ENCODE measurements at regions not wholly inside any gene's neighbourhood (a gene's known extent, or its start where the extent isn't known, plus 50 kb on each side); places are given as distances from the start of the nearest gene placed in this dataset.

GRCh38 chr2:114161371-114161770 lies 271.5 kb downstream of the ACTR3 start:
- WGBS (ENCODE audit: insufficient coverage): 67% methylated on average over 1 of the region's 4 CpGs
- DNase-seq: no peak

GRCh38 chr2:114167799-114168198 lies 274.6 kb upstream of the DPP10 start:
- Mint-ChIP-seq H3K4me3 (no peak overlapping the region), H3K9me3 (peaks cover 0 to 8% (median 0%) of the 10 kb centered on the region in 3 donors), H3K36me3 (no peaks in the 10 kb centered on the region), H3K4me1 (no peaks in the 10 kb centered on the region), H3K27ac (no peak overlapping the region), H3K27me3 (peaks cover 18 to 46% of the 10 kb centered on the region in 2 donors)
- Histone ChIP-seq H3K9me3 (no peaks in the 10 kb centered on the region), H3K27ac (ENCODE audit: low read length) (no peak overlapping the region), H3K4me1 (ENCODE audit: control insufficient read depth in 1 of 2, extremely low read depth in 1 of 2, insufficient read depth in 2 of 2, low read length in 2 of 2) (no peaks in the 10 kb centered on the region), H3K36me3 (ENCODE audit: control insufficient read depth in 2 of 2, extremely low read depth in 1 of 2, insufficient read depth in 1 of 2, low read length in 1 of 2) (no peaks in the 10 kb centered on the region), H3K27me3 (replicated peaks in 1 of 2; ENCODE audit: control insufficient read depth in 2 of 2, extremely low read depth in 1 of 2, insufficient read depth in 2 of 2, low read length in 1 of 2) (no peaks in the 10 kb centered on the region), H3K4me3 (ENCODE audit: control insufficient read depth in 1 of 2, extremely low read depth in 1 of 2, low read length in 1 of 2) (no peak overlapping the region)
- no peak for ATAC-seq (replicated peaks in 1 of 4)
- ChIA-PET CTCF (no interaction called here), POLR2A (no interaction called here)
- 58% methylated on average over 2 of the region's 2 CpGs for WGBS (ENCODE audit: insufficient coverage)
- DNase-seq: no peak

More at GRCh38 chr2:114161371-114161770, 271.5 kb downstream of the ACTR3 start:
- Mint-ChIP-seq H3K4me3 (no peak overlapping the region), H3K9me3 (peaks cover 0 to 8% (median 0%) of the 10 kb centered on the region in 3 donors), H3K27ac (no peak overlapping the region), H3K36me3 (no peaks in the 10 kb centered on the region), H3K27me3 (peaks cover 9 to 27% of the 10 kb centered on the region in 2 donors), H3K4me1 (no peaks in the 10 kb centered on the region)
- H3K36me3 ChIP-seq (ENCODE audit: control insufficient read depth in 2 of 2, extremely low read depth in 1 of 2, insufficient read depth in 1 of 2, low read length in 1 of 2): no peaks in the 10 kb centered on the region
- no peaks in the 10 kb centered on the region for H3K9me3 ChIP-seq
- no peaks in the 10 kb centered on the region for H3K4me1 ChIP-seq (ENCODE audit: control insufficient read depth in 1 of 2, extremely low read depth in 1 of 2, insufficient read depth in 2 of 2, low read length in 2 of 2)
- no peak overlapping the region for H3K27ac ChIP-seq (ENCODE audit: low read length)
- no peaks in the 10 kb centered on the region for H3K27me3 ChIP-seq (replicated peaks in 1 of 2; ENCODE audit: control insufficient read depth in 2 of 2, extremely low read depth in 1 of 2, insufficient read depth in 2 of 2, low read length in 1 of 2)
- no peak overlapping the region for H3K4me3 ChIP-seq (ENCODE audit: control insufficient read depth in 1 of 2, extremely low read depth in 1 of 2, low read length in 1 of 2)
- CTCF ChIA-PET: no interaction called here
- ATAC-seq (replicated peaks in 1 of 4): no peak
- POLR2A ChIA-PET: no interaction called here

GRCh38 chr2:114170070-114170469 lies 272.4 kb upstream of the DPP10 start:
- Mint-ChIP-seq H3K4me1 (no peaks in the 10 kb centered on the region), H3K27ac (no peak overlapping the region), H3K27me3 (peaks cover 20 to 39% of the 10 kb centered on the region in 2 donors), H3K9me3 (peaks cover 0 to 4% (median 0%) of the 10 kb centered on the region in 3 donors), H3K36me3 (no peaks in the 10 kb centered on the region), H3K4me3 (no peak overlapping the region)
- CTCF ChIA-PET: no interaction called here
- H3K4me3 ChIP-seq (ENCODE audit: control insufficient read depth in 1 of 2, extremely low read depth in 1 of 2, low read length in 1 of 2): no peak overlapping the region
- WGBS (ENCODE audit: insufficient coverage): 67% methylated on average over 1 of the region's 1 CpG
- ATAC-seq (replicated peaks in 1 of 4) (no peak), DNase-seq (no peak)
- H3K4me1 ChIP-seq (ENCODE audit: control insufficient read depth in 1 of 2, extremely low read depth in 1 of 2, insufficient read depth in 2 of 2, low read length in 2 of 2): no peaks in the 10 kb centered on the region
- no peaks in the 10 kb centered on the region for H3K9me3 ChIP-seq
- POLR2A ChIA-PET: no interaction called here
- H3K27ac ChIP-seq (ENCODE audit: low read length): no peak overlapping the region
- no peaks in the 10 kb centered on the region for H3K36me3 ChIP-seq (ENCODE audit: control insufficient read depth in 2 of 2, extremely low read depth in 1 of 2, insufficient read depth in 1 of 2, low read length in 1 of 2)
- H3K27me3 ChIP-seq (replicated peaks in 1 of 2; ENCODE audit: control insufficient read depth in 2 of 2, extremely low read depth in 1 of 2, insufficient read depth in 2 of 2, low read length in 1 of 2): peaks cover 0 to 5% of the 10 kb centered on the region in 2 experiments

- ChIA-PET CTCF (no interaction called here), POLR2A (no interaction called here)
- no peak for ATAC-seq (replicated peaks in 1 of 4)
- WGBS (ENCODE audit: insufficient coverage): 71% methylated on average over 1 of the region's 1 CpG
- Mint-ChIP-seq H3K9me3 (peaks cover 0 to 1% (median 0%) of the 10 kb centered on the region in 3 donors), H3K27ac (no peak overlapping the region), H3K4me3 (no peak overlapping the region), H3K27me3 (peaks cover 21 to 32% of the 10 kb centered on the region in 2 donors), H3K36me3 (no peaks in the 10 kb centered on the region), H3K4me1 (no peaks in the 10 kb centered on the region)
- H3K9me3 ChIP-seq: no peaks in the 10 kb centered on the region
- no peaks in the 10 kb centered on the region for H3K4me1 ChIP-seq (ENCODE audit: control insufficient read depth in 1 of 2, extremely low read depth in 1 of 2, insufficient read depth in 2 of 2, low read length in 2 of 2)
- DNase-seq: no peak
- H3K27me3 ChIP-seq (replicated peaks in 1 of 2; ENCODE audit: control insufficient read depth in 2 of 2, extremely low read depth in 1 of 2, insufficient read depth in 2 of 2, low read length in 1 of 2): peaks cover 0 to 5% of the 10 kb centered on the region in 2 experiments
- no peak overlapping the region for H3K4me3 ChIP-seq (ENCODE audit: control insufficient read depth in 1 of 2, extremely low read depth in 1 of 2, low read length in 1 of 2)
- H3K27ac ChIP-seq (ENCODE audit: low read length): no peak overlapping the region
- no peaks in the 10 kb centered on the region for H3K36me3 ChIP-seq (ENCODE audit: control insufficient read depth in 2 of 2, extremely low read depth in 1 of 2, insufficient read depth in 1 of 2, low read length in 1 of 2)
These were observed 266.9 kb upstream of the DPP10 start for GRCh38 chr2:114175507-114175906.

GRCh38 chr2:114185501-114185900 lies 256.9 kb upstream of the DPP10 start:
- H3K4me1 ChIP-seq (ENCODE audit: control insufficient read depth in 1 of 2, extremely low read depth in 1 of 2, insufficient read depth in 2 of 2, low read length in 2 of 2): no peaks in the 10 kb centered on the region
- H3K36me3 Mint-ChIP-seq: no peaks in the 10 kb centered on the region
- DNase-seq (no peak), ATAC-seq (replicated peaks in 1 of 4) (no peak)
- no peak overlapping the region for H3K4me3 ChIP-seq (ENCODE audit: control insufficient read depth in 1 of 2, extremely low read depth in 1 of 2, low read length in 1 of 2)
- no peak overlapping the region for H3K27ac Mint-ChIP-seq
- CTCF ChIA-PET: no interaction called here
- WGBS (ENCODE audit: insufficient coverage): no CpG with 5 or more reads among the region's 2 CpGs
- H3K9me3 Mint-ChIP-seq: peaks cover 0 to 8% (median 0%) of the 10 kb centered on the region in 3 donors
- H3K27ac ChIP-seq (ENCODE audit: low read length): no peak overlapping the region
- H3K27me3 Mint-ChIP-seq: peaks cover 4 to 22% of the 10 kb centered on the region in 2 donors
- no peaks in the 10 kb centered on the region for H3K9me3 ChIP-seq
- H3K4me3 Mint-ChIP-seq: no peak overlapping the region
- POLR2A ChIA-PET: no interaction called here
- no peaks in the 10 kb centered on the region for H3K27me3 ChIP-seq (replicated peaks in 1 of 2; ENCODE audit: control insufficient read depth in 2 of 2, extremely low read depth in 1 of 2, insufficient read depth in 2 of 2, low read length in 1 of 2)
- no peaks in the 10 kb centered on the region for H3K36me3 ChIP-seq (ENCODE audit: control insufficient read depth in 2 of 2, extremely low read depth in 1 of 2, insufficient read depth in 1 of 2, low read length in 1 of 2)
- no peaks in the 10 kb centered on the region for H3K4me1 Mint-ChIP-seq

- H3K9me3 ChIP-seq: no peaks in the 10 kb centered on the region
- H3K4me3 ChIP-seq (ENCODE audit: control insufficient read depth in 1 of 2, extremely low read depth in 1 of 2, low read length in 1 of 2): no peak overlapping the region
- no peaks in the 10 kb centered on the region for H3K27me3 ChIP-seq (replicated peaks in 1 of 2; ENCODE audit: control insufficient read depth in 2 of 2, extremely low read depth in 1 of 2, insufficient read depth in 2 of 2, low read length in 1 of 2)
- Mint-ChIP-seq H3K9me3 (no peaks in the 10 kb centered on the region), H3K4me3 (no peak overlapping the region), H3K4me1 (no peaks in the 10 kb centered on the region), H3K36me3 (no peaks in the 10 kb centered on the region), H3K27ac (no peak overlapping the region), H3K27me3 (peaks cover 6 to 12% of the 10 kb centered on the region in 2 donors)
- WGBS (ENCODE audit: insufficient coverage): 68% methylated on average over 2 of the region's 5 CpGs
- H3K36me3 ChIP-seq (ENCODE audit: control insufficient read depth in 2 of 2, extremely low read depth in 1 of 2, insufficient read depth in 1 of 2, low read length in 1 of 2): no peaks in the 10 kb centered on the region
- POLR2A ChIA-PET: no interaction called here
- CTCF ChIA-PET: no interaction called here
- DNase-seq (no peak), ATAC-seq (replicated peaks in 1 of 4) (no peak)
- no peaks in the 10 kb centered on the region for H3K4me1 ChIP-seq (ENCODE audit: control insufficient read depth in 1 of 2, extremely low read depth in 1 of 2, insufficient read depth in 2 of 2, low read length in 2 of 2)
- no peak overlapping the region for H3K27ac ChIP-seq (ENCODE audit: low read length)
These were observed 250.1 kb upstream of the DPP10 start for GRCh38 chr2:114192362-114192761.

- Histone ChIP-seq H3K4me3 (ENCODE audit: control insufficient read depth in 1 of 2, extremely low read depth in 1 of 2, low read length in 1 of 2) (no peak overlapping the region), H3K9me3 (no peaks in the 10 kb centered on the region), H3K4me1 (ENCODE audit: control insufficient read depth in 1 of 2, extremely low read depth in 1 of 2, insufficient read depth in 2 of 2, low read length in 2 of 2) (no peaks in the 10 kb centered on the region), H3K27me3 (replicated peaks in 1 of 2; ENCODE audit: control insufficient read depth in 2 of 2, extremely low read depth in 1 of 2, insufficient read depth in 2 of 2, low read length in 1 of 2) (no peaks in the 10 kb centered on the region), H3K36me3 (ENCODE audit: control insufficient read depth in 2 of 2, extremely low read depth in 1 of 2, insufficient read depth in 1 of 2, low read length in 1 of 2) (no peaks in the 10 kb centered on the region), H3K27ac (ENCODE audit: low read length) (no peak overlapping the region)
- ATAC-seq (replicated peaks in 1 of 4): no peak
- H3K36me3 Mint-ChIP-seq: no peaks in the 10 kb centered on the region
- H3K4me3 Mint-ChIP-seq: no peak overlapping the region
- no peak overlapping the region for H3K27ac Mint-ChIP-seq
- peaks cover 11 to 20% of the 10 kb centered on the region in 2 donors for H3K27me3 Mint-ChIP-seq
- no peak for DNase-seq
- WGBS (ENCODE audit: insufficient coverage): no CpG with 5 or more reads among the region's 3 CpGs
- H3K9me3 Mint-ChIP-seq: no peaks in the 10 kb centered on the region
- no peaks in the 10 kb centered on the region for H3K4me1 Mint-ChIP-seq
- POLR2A ChIA-PET: no interaction called here
- CTCF ChIA-PET: no interaction called here
These were observed 240.7 kb upstream of the DPP10 start for GRCh38 chr2:114201781-114202180.

Data from T-cell (primary cell).